Inflammatory macrophage (primary cell): ENCODE measurements at regions not wholly inside any gene's neighbourhood (a gene's known extent, or its start where the extent isn't known, plus 50 kb on each side); places are given as distances from the start of the nearest gene placed in this dataset.
A peak's percentile ranks its signal among the peaks of the same experiment; 100 is the strongest.

Experiments used
- DNase-seq, 2 donors: peaks; one replicate each; pipeline ENCODE4 v3.0.0-alpha.2; 2020 to 2022

DNA sequence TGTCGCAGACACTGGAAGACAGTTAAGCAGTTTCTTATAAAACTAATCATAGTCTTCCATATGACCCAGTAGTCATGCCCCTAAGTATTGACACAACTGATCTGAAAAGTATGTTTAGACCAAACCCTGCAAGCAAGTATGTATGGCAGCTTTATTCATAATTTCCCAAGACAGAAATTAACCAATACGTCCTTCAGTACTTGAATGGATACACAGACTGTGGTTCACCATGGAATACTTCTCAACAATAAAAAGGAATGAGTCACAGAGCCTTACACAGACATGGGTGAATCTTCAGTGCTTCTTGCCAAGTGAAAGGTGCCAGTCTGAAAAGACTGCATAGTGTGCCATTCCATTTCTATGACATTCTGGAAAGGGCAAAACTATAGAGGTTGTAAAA, 50.2 kb upstream of the AKR1E2 start:
- DNase-seq = no peak

DNA sequence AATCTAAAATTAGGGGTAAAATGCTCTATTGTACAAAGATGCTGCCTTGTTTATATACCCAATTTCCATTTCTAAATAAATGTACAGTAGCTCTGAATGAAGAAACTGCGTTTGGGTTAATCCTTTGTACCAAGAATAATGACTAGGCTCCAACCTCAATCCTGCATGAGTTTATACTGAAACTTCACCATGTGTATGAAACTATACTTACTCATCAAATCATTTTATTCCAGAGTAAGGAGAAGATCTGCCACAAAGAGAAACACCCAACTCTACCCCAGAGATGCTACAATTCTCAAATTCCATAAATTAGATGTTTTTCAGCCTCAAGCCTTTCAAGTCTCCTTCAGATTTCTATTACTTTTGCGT, 53.8 kb upstream of the AKR1E2 start:
- no peak for DNase-seq

DNA sequence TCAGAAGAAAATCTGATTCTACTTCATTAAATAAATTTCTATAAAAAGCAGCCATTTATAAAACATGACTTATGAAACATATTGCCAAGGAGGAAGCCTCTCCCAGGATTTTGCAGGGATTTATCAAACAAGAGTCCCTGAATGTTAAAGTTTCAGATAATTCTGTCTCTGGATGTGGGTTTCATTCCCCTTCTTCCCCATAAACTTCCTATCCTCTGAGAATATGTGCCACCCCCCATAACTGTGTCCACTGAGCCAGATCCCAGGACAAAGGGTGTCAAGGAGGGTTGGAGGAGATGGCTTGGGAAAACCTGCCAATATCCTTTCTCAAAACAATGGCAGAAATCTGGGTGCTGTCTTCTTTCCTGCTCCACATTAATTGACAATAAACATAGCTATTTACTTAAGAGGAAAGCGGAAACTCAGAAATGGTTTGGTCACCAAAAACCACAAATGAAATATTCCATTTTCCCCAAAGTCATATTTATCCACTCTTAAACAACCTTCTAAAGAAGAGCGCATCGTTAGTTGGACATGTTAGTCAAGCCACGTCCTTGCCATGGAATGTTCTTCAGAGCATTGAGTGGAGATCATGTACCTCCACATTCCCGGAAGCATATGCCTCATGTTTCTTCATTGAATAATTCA, 54.3 kb upstream of the AKR1E2 start:
- no peak for DNase-seq

GRCh38 chr10:4770801-4771553, 55.0 kb upstream of the AKR1E2 start:
- DNase-seq = peak; percentile 67 to 91

GRCh38 chr10:4768416-4768815, 57.6 kb upstream of the AKR1E2 start:
- DNase-seq = no peak

DNA sequence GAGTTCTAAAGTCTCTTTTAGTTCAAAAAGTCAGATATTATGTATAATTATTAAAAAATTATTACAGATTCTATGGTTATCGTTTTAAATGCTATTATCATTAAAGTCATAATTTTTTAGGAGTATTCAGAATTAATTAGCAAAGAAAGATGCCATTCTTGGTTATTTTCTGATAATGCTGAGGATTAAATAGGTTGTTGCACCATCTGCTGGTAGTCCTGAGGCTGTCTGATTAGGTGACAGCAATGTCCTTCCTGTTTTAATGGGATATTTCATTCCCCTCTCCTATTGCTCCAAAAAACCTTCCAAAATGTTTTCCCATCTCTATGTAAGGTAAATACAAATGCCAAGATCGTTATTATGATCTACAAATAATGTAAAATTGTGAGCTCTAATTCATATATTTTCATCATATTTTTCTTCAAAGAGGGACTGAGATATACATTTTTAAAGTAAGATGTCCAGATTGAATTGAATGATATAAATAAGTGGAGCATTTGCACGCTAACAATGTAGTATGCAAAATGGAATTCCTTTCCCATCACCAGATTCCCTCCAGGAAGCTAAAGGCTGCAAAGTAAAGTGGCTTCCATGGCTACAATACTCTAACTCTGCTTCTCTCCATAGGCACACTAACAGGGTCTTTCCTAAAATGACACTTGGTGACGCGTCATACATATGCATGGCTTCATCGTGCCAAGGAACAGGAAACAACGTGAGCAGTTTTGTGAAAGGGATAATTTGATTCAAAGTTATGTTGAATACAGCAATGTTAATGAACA, 58.8 kb upstream of the AKR1E2 start:
- DNase-seq = peak; percentile 42 to 43

- DNase-seq = no peak
Observed at GRCh38 chr10:4766454-4766853, 59.6 kb upstream of the AKR1E2 start.

- no peak for DNase-seq
Observed at GRCh38 chr10:4765428-4765827, 60.6 kb upstream of the AKR1E2 start.

- no peak for DNase-seq
Observed at GRCh38 chr10:4763960-4764428, 62.0 kb upstream of the AKR1E2 start.

DNA sequence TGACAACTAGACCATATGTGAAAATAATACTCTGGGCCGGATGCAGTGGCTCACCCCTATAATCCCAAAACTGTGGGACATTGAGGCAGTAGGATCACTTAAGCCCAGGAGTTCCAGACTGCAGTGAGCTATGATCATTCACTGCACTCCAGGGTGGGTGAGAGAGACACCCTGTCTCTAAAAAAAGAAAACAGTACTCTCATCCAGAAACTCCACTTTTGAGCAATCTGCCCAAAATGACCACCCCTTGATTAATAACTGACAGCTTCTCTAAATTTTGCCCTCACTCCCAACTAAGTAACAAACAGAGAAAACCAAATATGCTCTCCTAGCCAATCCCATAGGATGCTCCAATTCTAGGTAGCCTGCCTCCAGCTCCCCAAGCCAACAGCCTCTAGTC, 62.5 kb upstream of the AKR1E2 start:
- DNase-seq = no peak

DNA sequence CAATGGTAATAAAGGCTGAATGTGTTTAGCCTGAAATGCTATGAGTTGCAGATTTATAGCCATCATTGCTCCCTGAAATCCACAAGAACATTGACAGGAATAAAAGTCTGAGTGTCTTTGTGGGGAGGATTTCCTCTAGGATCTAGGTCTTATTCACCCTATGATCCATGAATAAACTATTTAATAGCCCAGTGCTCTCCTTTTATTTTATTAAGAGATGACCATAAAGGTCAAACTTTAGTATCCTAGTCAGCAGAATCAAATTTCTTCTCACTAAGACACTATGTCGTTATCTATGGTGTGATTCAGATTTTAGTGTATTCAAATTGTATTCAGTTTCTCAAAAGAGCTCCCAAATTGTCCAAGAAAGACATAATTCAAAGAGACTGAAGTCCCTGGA, 67.8 kb upstream of the AKR1E2 start:
- DNase-seq = no peak

DNA sequence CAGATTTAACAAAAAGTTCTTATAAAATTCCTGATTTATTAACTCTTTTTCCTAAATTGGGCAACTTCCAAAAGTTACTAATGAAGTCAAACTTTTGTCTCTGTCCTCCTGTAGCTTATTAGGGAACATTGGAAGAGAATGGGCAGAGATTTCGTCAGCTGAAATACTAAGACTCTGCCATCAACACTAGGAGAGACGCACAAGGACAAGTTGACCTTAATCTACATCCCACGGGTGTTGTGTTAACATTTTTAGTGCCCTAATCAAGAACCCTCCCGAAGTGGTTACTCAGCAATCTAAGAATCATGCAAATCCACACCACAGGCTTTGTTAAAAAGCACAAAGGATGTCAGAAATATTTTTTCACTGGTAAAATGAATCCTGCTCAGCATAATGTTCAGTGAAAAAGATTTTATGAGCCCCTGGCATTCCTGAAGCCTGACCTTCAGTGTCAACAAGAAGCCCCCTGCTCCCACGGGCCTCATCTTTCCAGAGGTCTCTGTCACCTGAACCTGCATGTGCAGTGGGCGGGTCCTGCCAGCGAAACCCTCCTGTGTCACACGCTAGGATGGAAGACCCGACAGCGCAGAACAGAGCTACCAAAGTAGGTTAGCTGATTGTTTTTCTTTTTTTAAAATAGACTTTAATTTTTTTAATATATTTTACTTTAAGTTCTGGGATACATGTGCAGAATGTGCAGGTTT, 70.6 kb upstream of the AKR1E2 start:
- DNase-seq = no peak

GRCh38 chr10:4754143-4754542, 71.9 kb upstream of the AKR1E2 start:
- no peak for DNase-seq

DNA sequence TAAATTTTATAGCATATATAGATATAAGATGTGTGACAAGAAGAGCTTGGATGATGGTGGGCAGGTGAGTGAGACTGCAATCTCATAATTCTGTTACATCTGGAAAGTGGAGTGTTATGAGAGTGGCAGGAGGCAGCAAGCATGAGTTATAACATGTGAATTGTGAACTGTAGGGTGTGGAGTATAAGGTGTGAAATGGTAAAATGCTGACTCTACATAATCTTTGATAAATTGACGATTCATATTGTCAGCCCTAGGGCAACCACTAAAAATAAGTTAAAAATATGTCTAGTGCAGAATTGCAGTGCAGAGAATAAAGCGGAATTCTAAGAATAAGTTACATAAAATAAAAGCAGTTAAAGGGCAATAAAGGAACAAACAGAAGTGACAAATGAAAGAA, 74.8 kb upstream of the AKR1E2 start:
- DNase-seq = no peak

DNA sequence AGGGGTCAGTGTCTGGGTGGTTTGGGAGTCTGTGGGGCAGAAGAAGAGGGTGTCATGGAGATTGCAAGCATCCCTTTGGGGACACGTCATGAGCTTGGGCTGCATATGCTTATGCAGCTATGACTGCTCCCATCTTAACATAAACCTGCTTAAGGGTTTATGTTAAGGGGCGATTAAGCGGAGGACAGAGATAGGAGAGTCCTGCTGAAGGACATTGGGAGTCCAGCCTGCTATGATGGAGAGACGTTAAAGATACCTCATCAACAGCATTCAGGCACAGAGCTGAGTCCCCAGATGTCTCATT, 76.8 kb upstream of the AKR1E2 start:
- no peak for DNase-seq

GRCh38 chr10:4748491-4749270, 77.3 kb upstream of the AKR1E2 start:
- DNase-seq = no peak

DNA sequence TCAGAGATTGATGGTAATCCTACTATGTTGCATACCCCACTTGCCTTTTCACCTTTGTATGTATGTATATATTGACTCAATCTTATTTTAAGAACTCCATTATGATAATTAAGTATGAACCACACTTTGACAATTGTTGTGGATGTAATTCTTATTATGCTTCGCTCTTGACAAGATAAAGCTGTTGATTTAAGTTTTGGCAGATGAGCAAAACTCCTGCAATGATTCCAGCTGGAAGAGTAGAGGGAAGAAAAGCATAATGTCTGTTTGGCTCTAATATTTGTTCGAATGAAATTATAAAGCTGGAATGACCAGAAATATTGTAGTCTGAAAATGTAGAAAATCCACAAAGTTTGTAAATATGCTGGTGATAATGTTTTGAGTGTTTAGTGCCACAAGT, 83.8 kb upstream of the AKR1E2 start:
- no peak for DNase-seq

GRCh38 chr10:4740471-4740870, 85.5 kb upstream of the AKR1E2 start:
- DNase-seq = no peak

DNA sequence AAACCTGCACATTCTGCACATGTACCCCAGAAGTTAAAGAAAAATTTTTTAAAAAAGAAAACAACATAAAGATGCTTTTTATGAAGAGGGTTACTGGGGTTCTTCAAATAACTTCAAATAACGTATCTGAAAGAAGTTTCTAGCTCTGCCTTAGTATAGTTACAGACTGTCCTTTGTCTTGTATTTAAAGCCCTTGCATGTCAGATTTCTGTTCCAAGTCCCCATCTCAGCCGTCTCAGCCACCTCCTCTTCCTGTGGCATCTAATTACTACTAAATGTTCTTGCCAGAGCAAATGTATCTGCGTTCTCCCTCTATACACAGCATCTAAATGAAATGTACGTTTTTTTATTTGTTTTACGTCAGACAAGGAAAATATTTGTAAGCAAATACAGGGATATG, 89.4 kb upstream of the AKR1E2 start:
- DNase-seq = no peak

- DNase-seq = no peak
Observed at GRCh38 chr10:4736183-4736582, 89.8 kb upstream of the AKR1E2 start.

DNA sequence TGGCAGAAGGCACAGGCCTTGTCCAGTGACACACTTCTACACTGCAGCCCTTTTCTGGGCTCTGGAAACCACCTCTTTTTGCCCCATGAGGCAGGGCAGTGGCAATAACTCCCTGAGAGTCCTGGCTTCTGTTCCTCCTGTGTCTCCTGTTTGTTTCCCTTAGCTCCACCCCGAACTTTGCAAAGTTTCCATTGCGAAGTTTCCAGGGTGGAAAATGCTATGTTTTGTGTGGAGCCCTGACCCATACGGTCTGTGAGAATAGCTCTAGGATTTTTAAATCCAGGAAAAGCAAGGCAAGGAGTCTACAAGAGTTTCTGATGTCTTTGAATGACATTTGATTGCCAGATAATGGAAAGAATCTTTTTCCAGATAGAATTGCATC, 92.2 kb upstream of the AKR1E2 start:
- no peak for DNase-seq

GRCh38 chr10:4733150-4733842, 92.7 kb upstream of the AKR1E2 start:
- no peak for DNase-seq
